ENCODE measurements at regions not wholly inside any gene's neighbourhood (a gene's known extent, or its start where the extent isn't known, plus 50 kb on each side); places are given as distances from the start of the nearest gene placed in this dataset.

DNA sequence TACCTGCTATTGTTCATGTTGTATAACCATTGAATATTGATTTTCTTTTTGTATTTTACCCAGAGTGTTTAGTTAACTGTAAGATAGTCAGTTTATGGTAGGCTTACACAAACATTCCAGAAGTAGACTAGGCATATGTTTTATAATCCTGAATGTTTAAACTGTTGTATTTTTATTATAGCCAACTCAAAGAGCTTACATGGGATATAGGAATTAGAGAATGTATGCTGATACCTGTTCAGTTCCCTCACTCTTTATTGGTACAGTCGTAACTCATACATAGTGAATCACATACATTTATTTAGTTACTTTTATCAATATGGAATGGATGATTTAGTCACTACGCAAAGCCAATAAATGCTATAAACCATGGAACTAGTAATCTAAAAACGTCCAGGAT is 657.9 kb downstream of the SLITRK5 start:
- intact Hi-C loops (cut with micrococcal nuclease) = no loop called here
- Mint-ChIP-seq H3K9me3 (peaks cover 9% of the 10 kb centered on the region), H3K36me3 (no peaks in the 10 kb centered on the region), H3K4me3 (no peak overlapping the region), H3K4me1 (ENCODE audit: low read depth) (no peaks in the 10 kb centered on the region), H3K27me3 (no peaks in the 10 kb centered on the region), H3K27ac (no peak overlapping the region)
- POLR2A ChIA-PET = no interaction called here
- no peak for DNase-seq
- CTCF ChIA-PET = no interaction called here

DNA sequence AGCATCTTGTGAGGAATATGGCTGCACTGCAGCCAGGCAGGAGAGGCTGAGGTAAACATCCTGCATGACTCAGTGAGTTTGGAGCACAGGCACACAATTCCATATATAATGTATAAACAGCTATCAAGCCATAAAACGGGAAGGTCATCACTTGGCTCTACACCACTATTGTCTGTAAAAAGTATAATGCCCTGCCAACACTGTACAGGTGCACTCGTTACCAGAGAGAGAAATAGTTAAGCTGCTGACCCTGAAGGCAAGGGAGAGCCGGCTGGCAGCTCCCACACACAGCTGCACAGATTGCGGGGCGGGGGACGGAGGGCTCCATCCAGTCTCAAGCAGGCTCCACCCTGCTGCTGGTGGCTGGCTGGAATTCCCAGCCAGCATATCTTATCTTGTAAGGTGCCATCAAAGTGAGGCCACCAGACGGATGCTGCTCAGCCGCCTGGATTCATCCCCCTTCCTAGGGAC is 668.1 kb downstream of the SLITRK5 start:
- intact Hi-C loops (cut with micrococcal nuclease) = no loop called here
- H3K27me3 Mint-ChIP-seq = no peaks in the 10 kb centered on the region
- no peaks in the 10 kb centered on the region for H3K36me3 Mint-ChIP-seq
- no peaks in the 10 kb centered on the region for H3K4me1 Mint-ChIP-seq (ENCODE audit: low read depth)
- no peak for DNase-seq
- CTCF ChIA-PET = no interaction called here
- no peak overlapping the region for H3K27ac Mint-ChIP-seq
- POLR2A ChIA-PET = no interaction called here
- no peak overlapping the region for H3K4me3 Mint-ChIP-seq
- H3K9me3 Mint-ChIP-seq = peaks cover 20% of the 10 kb centered on the region

DNA sequence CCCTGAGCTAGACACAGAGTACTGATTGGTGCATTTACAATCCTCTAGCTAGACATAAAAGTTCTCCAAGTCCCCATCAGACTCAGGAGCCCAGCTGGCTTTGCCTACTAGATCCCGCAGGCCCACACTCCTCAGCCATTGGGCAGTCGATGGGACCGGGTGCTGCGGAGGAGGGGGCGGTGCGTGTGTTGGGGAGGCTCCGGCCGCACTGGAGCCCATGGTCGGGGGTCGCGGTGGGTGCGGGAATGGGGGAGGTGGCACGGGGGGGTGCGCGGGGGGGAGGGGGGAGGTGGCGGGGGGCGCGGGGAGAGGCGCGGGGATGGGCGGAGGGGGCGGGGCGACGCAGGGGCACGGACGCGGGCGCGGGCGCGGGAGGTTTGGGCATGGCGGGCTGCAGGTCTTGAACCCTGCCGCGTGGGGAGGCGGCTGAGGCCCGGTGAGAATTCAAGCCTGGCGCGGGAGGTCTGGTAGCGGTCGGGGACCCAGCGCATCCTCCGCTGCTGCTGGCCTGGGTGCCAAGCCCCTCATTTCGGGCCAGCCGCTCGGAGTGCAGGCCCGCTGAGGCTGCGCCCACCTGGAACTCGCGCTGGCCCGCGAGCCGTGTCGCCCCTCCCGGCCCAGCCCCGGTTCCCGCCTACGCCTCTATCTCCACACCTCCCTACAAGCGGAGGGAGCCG is 674.1 kb downstream of the SLITRK5 start:
- Mint-ChIP-seq H3K4me3 (no peak overlapping the region), H3K27ac (no peak overlapping the region), H3K36me3 (no peaks in the 10 kb centered on the region), H3K27me3 (no peaks in the 10 kb centered on the region), H3K4me1 (ENCODE audit: low read depth) (no peaks in the 10 kb centered on the region), H3K9me3 (peaks cover 18% of the 10 kb centered on the region)
- intact Hi-C loops (cut with micrococcal nuclease) = no loop called here
- POLR2A ChIA-PET = no interaction called here
- CTCF ChIA-PET = no interaction called here
- no peak for DNase-seq

DNA sequence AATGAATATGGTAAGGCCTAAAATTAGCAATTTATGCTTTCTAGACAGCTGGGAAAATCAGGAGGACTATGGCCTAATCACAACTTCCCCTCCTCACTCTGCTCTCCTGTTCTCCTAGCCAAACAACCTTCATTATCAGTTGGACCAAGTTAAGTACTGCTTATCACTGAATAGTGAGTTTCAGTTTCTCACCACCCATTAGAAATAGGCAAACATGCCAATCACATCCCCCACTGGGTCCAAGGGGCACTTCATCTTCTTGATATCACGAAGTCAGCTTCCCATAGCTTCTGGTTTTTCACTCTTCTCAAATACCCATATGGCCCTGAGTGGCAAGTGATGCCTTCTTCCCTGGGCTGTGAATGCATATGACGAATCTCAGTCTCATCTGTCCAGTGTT is 689.6 kb downstream of the SLITRK5 start:
- no peak for DNase-seq
- Mint-ChIP-seq H3K4me1 (ENCODE audit: low read depth) (no peaks in the 10 kb centered on the region), H3K9me3 (peaks cover 14% of the 10 kb centered on the region), H3K4me3 (no peak overlapping the region), H3K27ac (no peak overlapping the region), H3K27me3 (no peaks in the 10 kb centered on the region), H3K36me3 (no peaks in the 10 kb centered on the region)
- intact Hi-C loops (cut with micrococcal nuclease) = no loop called here
- CTCF ChIA-PET = no interaction called here
- POLR2A ChIA-PET = no interaction called here

DNA sequence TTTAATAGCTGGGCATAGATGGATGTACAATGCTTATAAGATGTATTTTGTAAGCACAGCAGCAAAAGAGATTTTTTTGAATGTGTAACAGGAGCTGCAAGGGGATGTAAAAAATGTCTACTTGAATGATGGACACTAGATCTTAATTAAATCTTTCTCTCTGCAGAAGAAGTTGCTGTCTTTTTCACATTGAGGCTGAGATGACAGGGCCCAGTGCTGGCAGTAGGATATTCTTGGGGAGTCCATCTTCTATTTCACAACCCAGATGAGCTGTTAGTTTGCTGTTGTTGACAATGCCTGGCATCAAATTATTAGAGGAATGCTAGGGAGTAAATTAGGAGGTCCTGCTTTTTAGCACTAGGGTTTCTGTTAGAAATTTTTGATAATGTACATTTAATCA is 698.7 kb downstream of the SLITRK5 start:
- ChIA-PET CTCF (no interaction called here), POLR2A (no interaction called here)
- DNase-seq = no peak

DNA sequence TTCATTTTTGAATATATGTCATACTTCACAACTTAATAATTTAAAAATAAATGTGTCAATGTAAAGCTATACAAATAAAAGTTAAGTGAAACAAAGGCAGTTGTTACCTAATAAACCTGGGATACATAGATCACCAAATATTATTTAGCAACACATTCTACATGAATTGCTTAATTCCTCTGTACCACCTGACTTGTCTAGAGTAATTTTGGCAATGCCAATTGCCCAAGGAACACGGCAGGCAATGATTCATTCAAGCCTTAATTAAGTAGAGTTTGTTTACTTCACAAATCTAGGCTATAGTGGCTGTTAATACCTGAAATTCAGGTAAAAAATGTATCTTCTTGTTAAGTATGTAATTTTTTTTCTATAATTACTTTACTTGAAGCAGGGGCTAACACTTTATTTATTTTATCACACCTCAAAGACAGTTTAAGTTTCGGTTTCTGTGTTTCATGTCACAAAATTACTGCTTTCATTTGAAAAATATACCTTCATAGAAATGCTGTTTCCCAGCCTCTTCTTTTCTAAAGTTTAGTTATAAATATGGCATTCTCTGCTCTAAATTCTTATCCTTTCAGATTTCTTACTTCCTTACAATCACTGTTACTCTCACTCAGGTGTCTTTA is 705.7 kb downstream of the SLITRK5 start:
- Mint-ChIP-seq H3K27me3 (no peaks in the 10 kb centered on the region), H3K9me3 (peaks cover 9% of the 10 kb centered on the region), H3K27ac (no peak overlapping the region), H3K4me3 (no peak overlapping the region), H3K36me3 (no peaks in the 10 kb centered on the region), H3K4me1 (ENCODE audit: low read depth) (no peaks in the 10 kb centered on the region)
- ChIA-PET CTCF (no interaction called here), POLR2A (no interaction called here)
- no peak for DNase-seq
- intact Hi-C loops (cut with micrococcal nuclease) = no loop called here

More for the DNA sequence above, 698.7 kb downstream of the SLITRK5 start:
- intact Hi-C loops (cut with micrococcal nuclease) = no loop called here
- H3K27me3 Mint-ChIP-seq = no peaks in the 10 kb centered on the region
- peaks cover 6% of the 10 kb centered on the region for H3K9me3 Mint-ChIP-seq
- H3K27ac Mint-ChIP-seq = no peak overlapping the region
- H3K36me3 Mint-ChIP-seq = no peaks in the 10 kb centered on the region
- H3K4me3 Mint-ChIP-seq = no peak overlapping the region
- no peaks in the 10 kb centered on the region for H3K4me1 Mint-ChIP-seq (ENCODE audit: low read depth)

DNA sequence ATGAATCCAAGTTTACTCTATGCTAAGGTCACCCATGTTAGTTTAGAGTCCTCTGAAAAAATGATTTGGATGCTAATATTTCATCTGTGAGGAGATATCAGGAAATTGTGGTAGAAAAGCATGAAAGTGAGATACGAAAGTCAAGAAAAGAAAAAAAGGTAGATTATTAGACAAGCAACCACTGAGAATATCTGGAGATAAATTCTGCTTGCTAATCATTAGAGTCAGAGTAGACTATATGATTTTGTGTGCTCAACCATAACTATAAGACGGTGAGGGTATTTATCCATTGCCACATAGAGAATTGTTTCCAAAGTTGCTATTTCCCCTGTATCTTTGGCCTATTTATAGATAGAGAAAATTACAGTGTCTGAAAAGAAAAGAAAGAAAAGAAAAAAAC is 706.7 kb downstream of the SLITRK5 start:
- Mint-ChIP-seq H3K9me3 (peaks cover 9% of the 10 kb centered on the region), H3K27me3 (no peaks in the 10 kb centered on the region), H3K36me3 (no peaks in the 10 kb centered on the region), H3K4me3 (no peak overlapping the region), H3K4me1 (ENCODE audit: low read depth) (no peaks in the 10 kb centered on the region), H3K27ac (no peak overlapping the region)
- ChIA-PET CTCF (no interaction called here), POLR2A (no interaction called here)
- DNase-seq = no peak
- intact Hi-C loops (cut with micrococcal nuclease) = no loop called here

DNA sequence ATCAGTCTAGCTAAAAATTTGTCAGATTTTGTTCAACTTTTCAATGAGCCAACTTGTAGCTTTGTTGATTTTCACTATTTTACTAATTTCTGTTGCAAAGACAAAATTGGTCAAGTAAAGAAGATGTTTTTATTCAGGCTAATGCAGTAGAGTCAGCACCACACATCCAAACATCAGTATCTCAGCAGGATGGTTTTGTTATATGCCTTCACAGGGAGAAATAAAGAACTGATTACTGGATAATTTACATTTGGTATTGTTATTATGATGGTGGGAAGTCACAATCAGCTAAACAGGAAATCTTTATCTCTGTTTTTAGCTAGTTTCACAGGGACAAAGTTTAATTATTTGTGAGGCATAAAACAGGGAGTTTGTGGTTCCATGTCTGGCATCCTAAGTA is 713.4 kb downstream of the SLITRK5 start:
- Mint-ChIP-seq H3K4me1 (ENCODE audit: low read depth) (no peaks in the 10 kb centered on the region), H3K9me3 (peaks cover 7% of the 10 kb centered on the region), H3K4me3 (no peak overlapping the region), H3K27ac (no peak overlapping the region), H3K27me3 (no peaks in the 10 kb centered on the region), H3K36me3 (no peaks in the 10 kb centered on the region)
- intact Hi-C loops (cut with micrococcal nuclease) = no loop called here
- CTCF ChIA-PET = no interaction called here
- DNase-seq = no peak
- POLR2A ChIA-PET = no interaction called here

DNA sequence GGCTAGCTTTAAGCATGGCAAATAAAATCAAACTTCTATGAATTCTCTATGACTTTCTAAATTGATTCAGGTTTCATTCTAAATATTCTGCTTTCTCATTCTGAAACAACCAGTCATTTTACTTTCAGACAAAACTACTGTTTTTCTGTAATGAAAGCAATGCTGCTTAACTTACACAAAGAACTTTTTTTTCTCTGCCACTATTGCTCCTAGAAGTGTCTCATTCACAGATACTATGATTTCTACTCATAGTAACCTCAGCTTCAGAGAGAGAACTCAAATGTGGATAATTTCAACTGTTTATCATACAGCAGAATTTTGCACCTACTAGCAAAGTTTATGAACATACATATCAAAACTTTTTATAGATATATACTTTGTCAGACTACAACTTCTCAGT is 724.6 kb downstream of the SLITRK5 start:
- no peaks in the 10 kb centered on the region for H3K36me3 Mint-ChIP-seq
- no peaks in the 10 kb centered on the region for H3K4me1 Mint-ChIP-seq (ENCODE audit: low read depth)
- no peaks in the 10 kb centered on the region for H3K27me3 Mint-ChIP-seq
- intact Hi-C loops (cut with micrococcal nuclease) = no loop called here
- peaks cover 19% of the 10 kb centered on the region for H3K9me3 Mint-ChIP-seq
- no peak for DNase-seq
- H3K4me3 Mint-ChIP-seq = no peak overlapping the region
- ChIA-PET POLR2A (no interaction called here), CTCF (no interaction called here)
- H3K27ac Mint-ChIP-seq = no peak overlapping the region

DNA sequence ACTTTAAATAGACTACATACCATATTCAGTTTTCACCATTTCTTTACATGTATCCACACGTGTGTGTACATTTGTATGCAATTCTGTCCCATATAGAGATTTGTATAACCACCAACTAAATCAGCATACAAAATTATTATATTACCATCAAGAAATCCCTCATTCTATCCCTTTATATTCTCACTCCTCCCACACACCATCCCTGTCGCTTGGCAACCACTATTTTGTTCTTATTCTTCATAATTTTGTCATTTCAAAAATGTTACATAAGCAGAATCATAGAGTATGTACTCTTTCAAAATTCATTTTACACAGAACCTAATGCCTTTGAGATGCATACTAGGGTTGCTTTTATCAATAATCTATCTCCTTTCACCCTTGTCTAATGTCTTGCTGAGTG is 740.5 kb downstream of the SLITRK5 start:
- Mint-ChIP-seq H3K4me1 (ENCODE audit: low read depth) (no peaks in the 10 kb centered on the region), H3K27ac (no peak overlapping the region), H3K4me3 (no peak overlapping the region), H3K9me3 (peaks cover 9% of the 10 kb centered on the region), H3K27me3 (no peaks in the 10 kb centered on the region), H3K36me3 (no peaks in the 10 kb centered on the region)
- ChIA-PET POLR2A (no interaction called here), CTCF (no interaction called here)
- no peak for DNase-seq
- intact Hi-C loops (cut with micrococcal nuclease) = no loop called here

DNA sequence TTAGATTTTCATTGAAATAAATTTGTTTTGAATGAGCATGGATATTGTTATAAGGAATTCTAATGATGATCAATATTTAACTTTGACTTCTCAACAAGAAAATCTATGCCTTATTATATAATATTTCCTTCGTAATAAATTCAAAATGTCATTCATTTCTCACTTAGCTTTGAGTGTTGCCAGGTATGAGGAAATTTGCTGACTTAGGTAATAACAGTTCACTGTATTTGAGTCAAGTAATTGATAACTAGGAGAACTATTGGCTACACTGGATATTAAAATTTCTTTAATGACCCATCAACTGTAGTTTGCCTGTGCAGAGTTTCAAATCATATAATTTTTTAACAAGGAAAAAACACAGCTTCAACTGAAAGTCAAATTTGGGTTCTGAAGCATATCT is 746.6 kb downstream of the SLITRK5 start:
- ChIA-PET CTCF (no interaction called here), POLR2A (no interaction called here)
- H3K27ac Mint-ChIP-seq = no peak overlapping the region
- H3K27me3 Mint-ChIP-seq = no peaks in the 10 kb centered on the region
- H3K4me1 Mint-ChIP-seq (ENCODE audit: low read depth) = no peaks in the 10 kb centered on the region
- no peak for DNase-seq
- H3K9me3 Mint-ChIP-seq = peaks cover 17% of the 10 kb centered on the region
- no peak overlapping the region for H3K4me3 Mint-ChIP-seq
- no peaks in the 10 kb centered on the region for H3K36me3 Mint-ChIP-seq
- intact Hi-C loops (cut with micrococcal nuclease) = no loop called here

DNA sequence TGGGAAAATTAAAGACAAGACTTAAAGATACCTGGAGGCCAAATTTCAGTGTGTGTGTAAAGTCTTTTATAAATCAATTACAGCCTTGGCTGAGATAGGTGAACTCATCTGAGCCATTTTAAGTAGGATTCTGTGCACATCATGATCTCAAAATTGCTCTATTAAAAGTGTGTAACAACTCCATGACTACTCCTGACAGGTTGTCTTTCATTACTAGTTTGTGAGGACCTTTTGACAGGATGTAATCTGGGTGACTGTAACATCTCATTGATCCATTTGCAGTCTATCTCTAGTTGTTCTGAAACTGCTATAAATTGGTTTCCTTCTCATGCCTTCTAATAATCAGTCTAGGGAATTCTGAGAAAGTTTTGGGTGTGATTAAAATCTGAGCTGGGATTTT is 753.3 kb downstream of the SLITRK5 start:
- H3K27ac Mint-ChIP-seq = no peak overlapping the region
- CTCF ChIA-PET = no interaction called here
- POLR2A ChIA-PET = no interaction called here
- no peaks in the 10 kb centered on the region for H3K4me1 Mint-ChIP-seq (ENCODE audit: low read depth)
- H3K27me3 Mint-ChIP-seq = no peaks in the 10 kb centered on the region
- H3K36me3 Mint-ChIP-seq = no peaks in the 10 kb centered on the region
- no peak overlapping the region for H3K4me3 Mint-ChIP-seq
- intact Hi-C loops (cut with micrococcal nuclease) = no loop called here
- peaks cover 15% of the 10 kb centered on the region for H3K9me3 Mint-ChIP-seq
- DNase-seq = no peak

DNA sequence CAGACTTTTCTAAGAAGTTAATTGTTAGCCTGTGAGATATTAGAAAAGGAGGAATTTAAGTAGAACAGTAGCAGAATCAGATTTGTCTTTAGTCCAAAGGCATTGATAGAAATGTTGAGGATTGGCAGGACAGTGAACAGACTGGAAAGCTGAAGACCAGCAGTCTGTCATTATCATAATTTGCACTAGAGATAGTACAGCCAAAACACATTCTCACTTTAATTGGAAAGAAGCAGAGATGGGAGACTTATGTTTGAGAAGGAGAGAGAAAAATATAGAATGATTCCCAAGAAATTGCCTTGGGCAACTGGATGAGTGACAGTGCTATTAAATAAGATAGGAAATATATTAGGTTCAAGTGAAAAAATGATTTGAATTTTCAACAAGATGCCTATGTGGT is 755.5 kb downstream of the SLITRK5 start:
- ChIA-PET POLR2A (no interaction called here), CTCF (no interaction called here)
- H3K9me3 Mint-ChIP-seq = peaks cover 11% of the 10 kb centered on the region
- no peak overlapping the region for H3K4me3 Mint-ChIP-seq
- no peaks in the 10 kb centered on the region for H3K36me3 Mint-ChIP-seq
- intact Hi-C loops (cut with micrococcal nuclease) = no loop called here
- H3K27ac Mint-ChIP-seq = no peak overlapping the region
- no peak for DNase-seq
- H3K4me1 Mint-ChIP-seq (ENCODE audit: low read depth) = no peaks in the 10 kb centered on the region
- no peaks in the 10 kb centered on the region for H3K27me3 Mint-ChIP-seq
